ENCODE measurements at regions not wholly inside any gene's neighbourhood (a gene's known extent, or its start where the extent isn't known, plus 50 kb on each side); places are given as distances from the start of the nearest gene placed in this dataset.

DNA sequence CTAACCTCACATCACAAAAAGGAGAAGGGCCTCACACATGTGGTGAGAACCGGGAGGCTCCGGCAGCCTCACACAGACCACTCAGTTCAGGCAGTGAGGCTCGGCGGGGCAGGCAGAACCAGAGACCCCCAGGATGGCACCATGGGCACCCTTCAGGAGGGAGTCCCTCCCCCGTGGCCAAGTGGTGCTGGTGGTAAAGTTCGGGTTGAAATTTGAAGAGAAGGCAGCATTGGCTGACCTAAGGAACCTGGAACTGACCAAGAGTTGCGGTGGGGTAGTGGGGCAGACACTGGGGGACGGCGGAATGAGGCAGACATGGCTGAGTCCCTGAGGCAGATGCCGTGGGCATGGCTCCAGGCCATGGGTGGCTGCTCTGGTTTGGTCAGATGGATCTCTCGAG lies 239.3 kb upstream of the MYT1L start:
- no peaks in the 10 kb centered on the region for H3K4me1 Mint-ChIP-seq (ENCODE audit: low read depth)
- H3K4me3 Mint-ChIP-seq = no peak overlapping the region
- no peaks in the 10 kb centered on the region for H3K9me3 Mint-ChIP-seq
- no peak overlapping the region for H3K27ac Mint-ChIP-seq
- H3K27me3 Mint-ChIP-seq (ENCODE audit: low read depth) = no peaks in the 10 kb centered on the region
- no peaks in the 10 kb centered on the region for H3K36me3 Mint-ChIP-seq (ENCODE audit: low read depth)
- no peak for DNase-seq
- CTCF ChIA-PET = no interaction called here
- intact Hi-C loops (cut with micrococcal nuclease) = no loop called here

DNA sequence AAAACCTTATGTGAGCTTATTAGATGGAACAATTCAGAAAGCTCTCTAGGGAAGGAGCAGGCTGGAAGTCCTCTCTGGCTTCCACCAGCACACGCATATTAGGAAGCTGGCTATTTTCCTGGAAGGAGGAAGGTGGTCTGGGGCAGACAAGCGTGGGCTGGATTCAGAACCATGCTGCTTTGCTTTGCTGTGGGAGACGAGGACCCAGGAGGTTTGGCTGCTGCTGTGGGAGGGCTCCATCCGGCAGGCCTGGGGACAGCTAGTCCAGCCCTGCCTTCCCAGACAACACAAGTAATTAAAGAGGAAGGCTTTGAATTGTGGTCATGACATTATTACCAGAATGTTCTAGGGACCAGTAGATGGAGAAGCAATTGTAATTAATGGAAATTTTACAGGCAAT lies 238.8 kb upstream of the MYT1L start:
- no peaks in the 10 kb centered on the region for H3K4me1 Mint-ChIP-seq (ENCODE audit: low read depth)
- no peak overlapping the region for H3K27ac Mint-ChIP-seq
- H3K4me3 Mint-ChIP-seq = no peak overlapping the region
- DNase-seq = no peak
- no peaks in the 10 kb centered on the region for H3K36me3 Mint-ChIP-seq (ENCODE audit: low read depth)
- H3K9me3 Mint-ChIP-seq = no peaks in the 10 kb centered on the region
- no peaks in the 10 kb centered on the region for H3K27me3 Mint-ChIP-seq (ENCODE audit: low read depth)
- intact Hi-C loops (cut with micrococcal nuclease) = no loop called here
- CTCF ChIA-PET = no interaction called here

DNA sequence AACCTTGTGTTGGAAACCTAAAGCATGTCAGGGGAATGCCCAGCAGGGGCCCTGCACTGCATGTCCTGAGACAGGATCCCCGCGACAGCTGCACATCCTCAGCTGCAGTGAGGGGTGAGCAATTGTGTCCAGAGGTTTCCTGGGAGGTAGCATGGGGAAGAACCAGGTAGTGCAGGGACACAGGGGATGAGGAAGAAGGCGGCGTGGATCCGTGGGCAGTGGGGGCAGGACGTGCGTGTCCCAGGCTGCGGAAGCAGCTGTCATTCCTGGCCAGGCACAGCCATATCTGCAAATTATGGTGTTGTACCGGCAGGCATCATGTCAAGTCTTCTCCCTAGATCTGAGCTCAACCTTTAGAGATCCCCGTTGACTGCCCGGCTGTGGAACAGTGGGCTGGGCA lies 238.2 kb upstream of the MYT1L start:
- Mint-ChIP-seq H3K9me3 (no peaks in the 10 kb centered on the region), H3K27ac (no peak overlapping the region), H3K27me3 (ENCODE audit: low read depth) (no peaks in the 10 kb centered on the region), H3K4me3 (no peak overlapping the region), H3K36me3 (ENCODE audit: low read depth) (no peaks in the 10 kb centered on the region), H3K4me1 (ENCODE audit: low read depth) (no peaks in the 10 kb centered on the region)
- DNase-seq = no peak
- intact Hi-C loops (cut with micrococcal nuclease) = no loop called here
- CTCF ChIA-PET = no interaction called here

DNA sequence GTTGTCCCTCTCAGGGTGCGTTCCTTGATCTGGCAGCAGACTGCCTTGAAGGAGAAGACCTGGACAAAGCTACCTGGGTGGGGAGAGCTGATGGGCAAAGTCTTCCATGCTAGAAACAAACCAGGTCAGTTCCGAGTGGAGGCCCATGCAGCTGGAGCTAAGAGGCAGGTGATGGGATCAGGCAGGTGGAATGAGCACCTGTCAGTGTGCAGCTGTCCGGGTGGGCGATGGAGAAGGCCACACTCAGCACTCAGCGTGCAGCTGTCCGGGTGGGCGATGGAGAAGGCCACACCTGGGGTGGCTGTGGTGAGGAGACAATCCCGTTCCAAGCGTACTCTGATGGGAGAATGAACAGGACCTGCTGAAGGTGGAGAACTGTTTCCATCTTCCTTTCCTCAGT lies 237.3 kb upstream of the MYT1L start:
- no peak for DNase-seq
- H3K4me1 Mint-ChIP-seq (ENCODE audit: low read depth) = no peaks in the 10 kb centered on the region
- CTCF ChIA-PET = no interaction called here
- no peak overlapping the region for H3K27ac Mint-ChIP-seq
- no peak overlapping the region for H3K4me3 Mint-ChIP-seq
- no peaks in the 10 kb centered on the region for H3K36me3 Mint-ChIP-seq (ENCODE audit: low read depth)
- H3K9me3 Mint-ChIP-seq = no peaks in the 10 kb centered on the region
- no peaks in the 10 kb centered on the region for H3K27me3 Mint-ChIP-seq (ENCODE audit: low read depth)
- intact Hi-C loops (cut with micrococcal nuclease) = no loop called here

DNA sequence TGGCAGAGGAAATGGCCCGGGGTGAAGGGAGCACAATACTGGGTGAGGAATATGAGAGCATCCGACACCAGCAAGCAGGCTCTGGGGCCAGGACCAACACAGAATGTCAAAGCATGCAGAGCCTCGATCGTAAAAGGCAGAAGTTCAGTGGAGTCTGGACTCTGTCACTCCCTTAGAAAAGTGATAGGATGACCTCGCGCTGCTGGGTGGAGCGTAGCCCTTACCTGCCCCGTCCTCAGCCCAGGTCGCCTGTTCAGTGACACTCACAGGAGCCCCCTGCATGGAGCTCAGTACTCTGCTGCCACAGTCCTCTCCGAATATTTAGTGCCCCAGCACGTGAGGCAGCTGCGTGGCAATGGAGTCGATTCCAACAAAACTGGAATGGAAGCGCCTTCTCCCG lies 236.7 kb upstream of the MYT1L start:
- H3K9me3 Mint-ChIP-seq = no peaks in the 10 kb centered on the region
- intact Hi-C loops (cut with micrococcal nuclease) = no loop called here
- no peaks in the 10 kb centered on the region for H3K36me3 Mint-ChIP-seq (ENCODE audit: low read depth)
- CTCF ChIA-PET = interaction anchor here (0.6 kb wide), 1 partner anchor 78 kb away, joined by 3 read pairs; no protein-coding TSS in a partner anchor
- no peaks in the 10 kb centered on the region for H3K27me3 Mint-ChIP-seq (ENCODE audit: low read depth)
- no peaks in the 10 kb centered on the region for H3K4me1 Mint-ChIP-seq (ENCODE audit: low read depth)
- DNase-seq = no peak
- no peak overlapping the region for H3K4me3 Mint-ChIP-seq
- H3K27ac Mint-ChIP-seq = no peak overlapping the region

DNA sequence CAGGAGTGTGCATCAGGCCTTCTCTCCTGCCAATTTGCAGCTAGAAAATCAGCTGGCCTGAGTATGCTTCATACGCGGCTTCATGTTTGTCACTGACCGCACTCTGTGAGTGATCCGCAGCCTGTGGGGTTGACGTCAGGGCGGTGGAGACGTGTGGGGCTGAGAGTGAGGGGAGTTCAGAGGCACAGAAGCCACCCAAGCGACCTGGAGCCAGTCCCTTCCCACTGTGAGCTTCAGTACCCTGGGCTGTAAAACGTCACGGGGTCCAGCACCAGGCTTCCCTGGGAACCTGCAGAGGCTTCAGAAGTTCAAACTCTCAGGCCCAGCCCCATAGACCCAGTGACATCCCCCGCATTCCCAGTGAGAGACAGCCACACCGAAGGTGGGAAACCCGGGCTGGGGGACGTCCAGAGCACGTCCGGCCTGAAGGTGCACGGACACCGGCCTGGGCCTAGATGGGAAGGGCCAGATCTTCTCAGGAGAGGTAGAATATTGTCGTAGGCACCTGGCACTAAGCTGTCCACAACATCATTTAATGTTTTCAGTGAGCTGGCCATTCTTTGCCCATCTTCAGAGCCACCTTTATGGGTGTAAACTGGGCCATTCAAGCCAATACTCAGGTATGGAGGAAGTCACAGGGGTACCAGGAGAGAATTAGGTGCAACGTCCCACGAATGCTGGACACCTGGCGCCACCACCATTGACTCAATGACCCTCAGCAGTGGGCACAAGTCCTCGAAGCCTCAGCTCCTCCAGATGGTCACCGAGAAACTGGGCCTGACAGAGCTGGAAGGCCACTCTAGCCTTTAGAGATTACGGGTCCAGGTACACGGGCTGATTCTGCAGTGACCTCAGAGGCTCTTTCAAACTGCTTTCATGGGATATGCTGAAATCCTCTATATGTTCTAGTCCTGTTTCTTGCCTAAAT lies 235.6 kb upstream of the MYT1L start:
- intact Hi-C loops (cut with micrococcal nuclease) = no loop called here
- no peak overlapping the region for H3K4me3 Mint-ChIP-seq
- CTCF ChIA-PET = no interaction called here
- H3K36me3 Mint-ChIP-seq (ENCODE audit: low read depth) = no peaks in the 10 kb centered on the region
- no peaks in the 10 kb centered on the region for H3K27me3 Mint-ChIP-seq (ENCODE audit: low read depth)
- H3K27ac Mint-ChIP-seq = no peak overlapping the region
- H3K4me1 Mint-ChIP-seq (ENCODE audit: low read depth) = no peaks in the 10 kb centered on the region
- no peaks in the 10 kb centered on the region for H3K9me3 Mint-ChIP-seq
- DNase-seq = no peak

DNA sequence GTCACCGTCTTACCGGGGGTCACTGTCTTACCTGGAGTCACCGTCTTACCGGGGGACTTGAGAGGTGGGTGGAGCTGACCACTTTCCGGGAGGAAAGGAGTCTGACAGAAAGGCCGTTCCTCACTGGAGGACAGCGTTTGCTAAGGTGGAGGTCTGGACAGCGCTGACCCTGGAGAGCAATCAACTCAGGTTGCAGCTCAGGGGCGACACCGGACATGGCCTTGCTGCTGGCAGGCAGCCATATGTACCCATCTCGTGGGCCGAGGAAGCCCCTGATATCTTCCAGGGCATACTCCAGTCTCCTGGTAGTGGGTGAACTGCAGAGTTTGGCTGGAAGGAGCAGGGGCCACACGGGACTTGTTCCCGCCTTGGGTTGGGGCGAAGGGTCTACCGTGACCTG lies 234.6 kb upstream of the MYT1L start:
- H3K27me3 Mint-ChIP-seq (ENCODE audit: low read depth) = no peaks in the 10 kb centered on the region
- no peak overlapping the region for H3K4me3 Mint-ChIP-seq
- intact Hi-C loops (cut with micrococcal nuclease) = no loop called here
- H3K36me3 Mint-ChIP-seq (ENCODE audit: low read depth) = no peaks in the 10 kb centered on the region
- H3K9me3 Mint-ChIP-seq = no peaks in the 10 kb centered on the region
- CTCF ChIA-PET = no interaction called here
- DNase-seq = no peak
- no peaks in the 10 kb centered on the region for H3K4me1 Mint-ChIP-seq (ENCODE audit: low read depth)
- no peak overlapping the region for H3K27ac Mint-ChIP-seq

DNA sequence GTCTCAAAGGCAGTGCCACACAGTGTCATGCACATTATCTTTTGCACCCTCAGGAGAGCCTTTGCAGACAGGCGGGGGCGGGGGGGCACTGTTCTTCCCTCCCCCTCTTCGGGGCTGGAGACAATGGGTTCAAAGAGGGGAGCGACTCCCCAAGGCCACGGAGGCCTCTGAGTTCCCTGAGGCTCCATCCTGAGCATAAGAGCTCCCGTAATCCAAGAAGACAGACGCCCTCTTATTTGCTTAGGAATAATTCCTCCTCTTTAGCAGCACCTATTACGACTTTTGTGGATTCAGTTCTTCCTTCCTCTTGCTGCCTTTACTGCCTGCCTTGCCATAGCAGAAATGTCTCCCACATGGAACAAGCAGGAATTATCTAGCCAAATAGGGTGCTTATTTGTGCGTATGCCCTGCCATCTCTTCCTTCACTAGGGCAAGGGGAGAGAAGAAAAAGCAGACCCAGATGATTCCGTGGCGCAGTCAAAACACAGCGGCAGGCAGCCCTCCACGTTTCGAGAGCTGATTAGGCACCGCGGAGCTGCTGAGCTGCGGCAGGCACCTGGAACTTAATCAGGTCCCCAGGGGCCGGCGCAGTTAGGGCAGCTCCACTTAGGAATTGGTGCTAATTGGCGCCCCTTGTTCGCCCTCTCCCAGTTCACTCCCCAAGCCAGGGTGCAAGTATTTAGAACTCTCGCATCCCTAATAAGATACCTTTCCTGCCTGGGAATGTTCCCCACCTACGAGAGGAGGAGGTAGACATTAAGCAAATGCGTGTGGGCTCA lies 233.4 kb upstream of the MYT1L start:
- Mint-ChIP-seq H3K9me3 (no peaks in the 10 kb centered on the region), H3K4me3 (no peak overlapping the region), H3K27ac (no peak overlapping the region), H3K4me1 (ENCODE audit: low read depth) (no peaks in the 10 kb centered on the region), H3K27me3 (ENCODE audit: low read depth) (no peaks in the 10 kb centered on the region), H3K36me3 (ENCODE audit: low read depth) (no peaks in the 10 kb centered on the region)
- no peak for DNase-seq
- intact Hi-C loops (cut with micrococcal nuclease) = no loop called here
- CTCF ChIA-PET = no interaction called here

DNA sequence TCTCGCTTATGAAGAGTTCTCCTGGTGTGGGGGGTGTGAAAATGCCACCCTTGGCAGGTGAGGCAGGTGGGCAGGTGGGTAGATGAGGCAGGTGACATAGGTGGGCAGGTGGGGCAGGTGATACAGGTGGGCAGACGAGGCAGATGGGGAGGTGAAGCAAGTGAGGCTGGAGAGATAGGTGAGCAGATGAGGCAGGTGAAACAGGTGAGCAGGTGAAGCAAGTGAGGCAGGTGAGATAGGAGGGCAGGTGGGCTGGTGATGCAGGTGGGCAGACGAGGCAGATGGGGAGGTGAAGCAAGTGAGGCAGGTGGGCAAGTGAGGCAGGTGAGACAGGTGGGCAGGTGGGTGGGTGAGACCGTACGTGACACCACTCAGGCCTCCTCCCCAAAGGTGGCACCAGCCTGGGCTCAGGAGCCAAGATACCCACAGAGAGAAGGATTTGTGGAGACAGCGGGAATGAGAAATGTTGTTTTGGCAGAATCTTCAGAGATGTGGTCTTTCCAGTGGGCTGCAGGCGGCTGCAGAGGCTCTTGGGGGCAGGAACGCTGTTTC lies 232.3 kb upstream of the MYT1L start:
- Mint-ChIP-seq H3K27ac (no peak overlapping the region), H3K4me1 (ENCODE audit: low read depth) (no peaks in the 10 kb centered on the region), H3K27me3 (ENCODE audit: low read depth) (no peaks in the 10 kb centered on the region), H3K36me3 (ENCODE audit: low read depth) (no peaks in the 10 kb centered on the region), H3K4me3 (no peak overlapping the region), H3K9me3 (no peaks in the 10 kb centered on the region)
- CTCF ChIA-PET = no interaction called here
- intact Hi-C loops (cut with micrococcal nuclease) = no loop called here
- no peak for DNase-seq

DNA sequence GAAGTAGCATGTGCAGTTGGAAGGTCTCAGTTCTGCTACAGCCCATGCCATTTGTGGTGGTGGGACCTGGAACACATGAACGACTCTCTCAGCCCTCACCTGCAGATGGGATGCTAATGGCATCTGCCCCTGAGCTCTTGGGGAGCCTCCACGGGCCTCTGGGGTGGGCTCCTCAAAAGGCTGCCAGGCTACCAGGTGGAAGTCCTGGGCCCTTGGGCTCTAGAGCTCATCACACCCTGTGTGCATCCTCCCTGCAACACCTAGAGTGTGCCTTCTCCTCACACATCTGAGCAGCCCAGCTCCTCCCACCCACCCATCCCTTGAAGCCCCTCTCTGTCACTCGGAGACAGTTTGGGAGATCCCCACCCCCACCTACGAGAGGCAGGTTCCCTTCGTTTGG lies 231.8 kb upstream of the MYT1L start:
- DNase-seq = no peak
- H3K27me3 Mint-ChIP-seq (ENCODE audit: low read depth) = no peaks in the 10 kb centered on the region
- no peaks in the 10 kb centered on the region for H3K36me3 Mint-ChIP-seq (ENCODE audit: low read depth)
- CTCF ChIA-PET = no interaction called here
- peaks cover 2% of the 10 kb centered on the region for H3K4me1 Mint-ChIP-seq (ENCODE audit: low read depth)
- no peak overlapping the region for H3K27ac Mint-ChIP-seq
- H3K9me3 Mint-ChIP-seq = no peaks in the 10 kb centered on the region
- intact Hi-C loops (cut with micrococcal nuclease) = no loop called here
- no peak overlapping the region for H3K4me3 Mint-ChIP-seq

DNA sequence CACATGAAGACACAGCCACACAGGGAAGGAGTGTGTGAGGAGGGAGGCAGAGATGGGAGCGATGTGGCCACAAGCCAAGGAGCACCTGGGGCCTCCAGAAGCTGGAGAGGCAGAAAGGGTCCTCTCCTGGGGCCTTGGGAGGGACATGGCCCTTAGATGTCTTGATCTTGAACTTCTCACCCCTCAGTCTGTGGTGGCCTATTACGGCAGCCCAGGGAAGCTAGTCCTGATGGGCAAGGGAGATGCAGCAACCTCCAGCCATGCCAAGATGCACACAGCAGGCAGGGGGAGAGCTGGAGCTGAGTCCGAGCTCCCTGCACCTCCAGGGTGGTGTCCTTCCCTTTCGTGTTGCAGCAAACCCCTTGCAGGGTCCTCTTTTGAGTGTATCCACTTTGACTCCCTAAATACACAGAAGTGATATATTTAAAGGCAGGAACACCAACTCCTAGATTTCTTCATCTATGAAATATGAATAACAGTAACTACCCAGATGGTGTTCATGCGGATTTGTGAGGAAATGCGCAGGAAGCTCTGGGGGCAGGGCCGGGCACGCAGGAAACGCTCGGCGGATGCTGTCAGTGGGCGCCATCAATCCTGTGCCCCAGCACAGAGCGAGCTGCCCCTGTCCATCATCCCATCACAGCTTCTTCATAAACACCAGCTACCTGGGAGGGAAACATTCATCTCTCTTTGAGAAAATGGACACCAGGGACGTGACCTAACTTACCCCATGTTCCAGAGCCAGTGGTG lies 230.4 kb upstream of the MYT1L start:
- no peaks in the 10 kb centered on the region for H3K27me3 Mint-ChIP-seq (ENCODE audit: low read depth)
- H3K4me1 Mint-ChIP-seq (ENCODE audit: low read depth) = peaks cover 8% of the 10 kb centered on the region
- DNase-seq = no peak
- intact Hi-C loops (cut with micrococcal nuclease) = no loop called here
- H3K27ac Mint-ChIP-seq = no peak overlapping the region
- H3K4me3 Mint-ChIP-seq = no peak overlapping the region
- CTCF ChIA-PET = interaction anchor here (0.7 kb wide), 1 partner anchor 15 kb away, joined by 3 read pairs; no protein-coding TSS in a partner anchor
- peaks cover 2% of the 10 kb centered on the region for H3K9me3 Mint-ChIP-seq
- no peaks in the 10 kb centered on the region for H3K36me3 Mint-ChIP-seq (ENCODE audit: low read depth)

DNA sequence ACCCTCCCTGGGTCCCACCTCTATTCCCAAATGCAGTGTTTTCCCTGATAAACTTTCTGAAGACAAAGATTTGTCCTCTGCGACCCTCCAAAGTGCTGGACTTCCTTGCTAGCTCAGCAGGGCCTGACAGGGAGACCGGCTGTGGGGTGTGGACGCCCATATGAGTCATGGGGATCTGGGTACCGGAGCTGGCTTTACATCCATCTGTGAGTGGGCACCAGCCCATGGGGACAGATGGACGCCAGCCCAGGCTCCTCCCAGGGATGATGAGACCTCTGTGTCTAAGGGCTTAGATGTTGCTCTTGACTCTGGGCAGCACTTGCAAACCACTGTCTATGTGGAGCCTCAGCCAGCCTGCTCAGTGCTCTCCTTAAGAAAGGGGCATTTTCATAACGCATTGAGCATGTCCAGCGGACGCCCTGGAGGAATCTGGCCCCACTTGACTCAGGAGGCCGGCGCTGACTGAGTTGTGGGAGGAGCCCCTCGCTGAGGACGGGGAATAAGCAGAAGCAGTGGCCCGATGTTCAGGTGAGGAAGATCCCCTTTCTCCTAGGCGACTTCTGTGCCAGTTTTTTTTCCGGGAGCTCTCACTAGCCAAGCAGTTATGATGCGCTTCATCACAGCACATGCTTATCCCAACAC lies 229.4 kb upstream of the MYT1L start:
- Mint-ChIP-seq H3K36me3 (ENCODE audit: low read depth) (no peaks in the 10 kb centered on the region), H3K4me3 (no peak overlapping the region)

More for the DNA sequence above, 229.4 kb upstream of the MYT1L start:
- no peak for DNase-seq
- H3K4me1 Mint-ChIP-seq (ENCODE audit: low read depth) = peaks cover 8% of the 10 kb centered on the region
- H3K27ac Mint-ChIP-seq = no peak overlapping the region
- H3K9me3 Mint-ChIP-seq = peaks cover 2% of the 10 kb centered on the region
- intact Hi-C loops (cut with micrococcal nuclease) = no loop called here
- no peaks in the 10 kb centered on the region for H3K27me3 Mint-ChIP-seq (ENCODE audit: low read depth)
- CTCF ChIA-PET = no interaction called here

Data from activated naive CD4-positive, alpha-beta T cell treated with anti-CD3 and anti-CD28 coated beads for 36 hours (primary cell).